Superior temporal gyrus (tissue), 1 donor: ENCODE measurements at regions not wholly inside any gene's neighbourhood (a gene's known extent, or its start where the extent isn't known, plus 50 kb on each side); places are given as distances from the start of the nearest gene placed in this dataset.

Source experiments
- DNase-seq: peaks from one replicate; pipeline ENCODE4 v3.0.0-alpha.2; 2016; ENCODE audit errors: extremely low spot score

GRCh38 chr5:40414922-40415321 is 264.8 kb upstream of the PTGER4 start:
- DNase-seq, result no peak

GRCh38 chr5:40413743-40414142 is 266.0 kb upstream of the PTGER4 start:
- DNase-seq, result no peak

DNA sequence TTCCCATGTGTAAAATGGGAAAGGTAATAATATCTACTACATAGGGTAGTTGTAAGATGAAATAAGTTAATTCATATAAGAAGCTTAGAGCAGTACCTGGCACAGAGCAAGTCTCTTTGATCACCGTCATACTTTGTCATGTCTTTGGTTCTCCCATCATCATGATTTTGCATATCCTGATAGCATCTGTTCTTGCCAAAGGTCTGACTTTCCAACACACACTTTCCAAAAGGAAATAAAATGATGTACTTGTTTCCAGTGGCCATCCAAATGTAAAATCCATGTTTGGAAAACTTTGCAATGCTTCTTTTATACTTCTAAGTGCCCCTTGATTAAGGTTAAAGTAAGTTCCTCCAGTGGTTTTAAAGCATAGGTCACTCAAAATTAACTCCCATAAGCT is 266.9 kb upstream of the PTGER4 start:
- no peak for DNase-seq

DNA sequence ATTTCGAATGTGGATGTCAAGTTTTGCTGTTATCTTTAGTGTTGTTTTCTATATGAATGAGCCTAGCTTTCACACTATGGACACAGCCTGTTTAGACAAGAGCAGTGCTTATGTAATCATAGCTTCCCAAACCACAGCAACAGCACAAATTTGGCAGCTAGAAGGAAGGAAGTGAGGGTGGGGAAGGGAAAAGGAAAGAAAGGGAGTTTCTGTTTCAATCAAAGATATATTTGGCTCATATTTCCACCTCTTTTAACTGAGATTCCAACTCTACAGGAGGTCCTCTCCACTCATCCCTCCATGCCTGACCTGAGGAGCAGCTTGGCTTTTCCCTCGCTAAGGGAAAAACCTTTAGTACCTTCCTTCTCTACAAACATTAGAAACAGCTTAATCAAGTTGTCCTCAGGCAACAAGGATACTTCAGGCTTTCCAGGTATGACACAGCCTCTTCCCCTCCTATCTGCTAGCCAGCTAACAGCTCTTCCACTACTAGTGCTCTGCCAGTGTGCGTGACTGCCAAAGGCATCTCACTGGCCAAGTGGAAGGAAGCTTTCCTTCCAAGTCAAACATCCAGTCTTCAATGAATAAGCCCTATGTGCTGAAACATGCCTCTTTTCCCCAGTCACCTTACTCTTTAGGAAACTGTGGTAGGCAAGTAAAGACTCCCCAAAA is 268.6 kb upstream of the PTGER4 start:
- no peak for DNase-seq

GRCh38 chr5:40410231-40410861 is 269.4 kb upstream of the PTGER4 start:
- no peak for DNase-seq

GRCh38 chr5:40409601-40410000 is 270.1 kb upstream of the PTGER4 start:
- no peak for DNase-seq

- no peak for DNase-seq
Observed at GRCh38 chr5:40406741-40407211, 272.9 kb upstream of the PTGER4 start.

- DNase-seq, result no peak
Observed at GRCh38 chr5:40405996-40406740, 273.5 kb upstream of the PTGER4 start.

GRCh38 chr5:40405230-40405629 is 274.5 kb upstream of the PTGER4 start:
- no peak for DNase-seq

- no peak for DNase-seq
Observed at GRCh38 chr5:40404613-40405012, 275.1 kb upstream of the PTGER4 start.

GRCh38 chr5:40402007-40402364 is 277.7 kb upstream of the PTGER4 start:
- no peak for DNase-seq

- DNase-seq, result no peak
Observed at GRCh38 chr5:40401284-40402006, 278.3 kb upstream of the PTGER4 start.

DNA sequence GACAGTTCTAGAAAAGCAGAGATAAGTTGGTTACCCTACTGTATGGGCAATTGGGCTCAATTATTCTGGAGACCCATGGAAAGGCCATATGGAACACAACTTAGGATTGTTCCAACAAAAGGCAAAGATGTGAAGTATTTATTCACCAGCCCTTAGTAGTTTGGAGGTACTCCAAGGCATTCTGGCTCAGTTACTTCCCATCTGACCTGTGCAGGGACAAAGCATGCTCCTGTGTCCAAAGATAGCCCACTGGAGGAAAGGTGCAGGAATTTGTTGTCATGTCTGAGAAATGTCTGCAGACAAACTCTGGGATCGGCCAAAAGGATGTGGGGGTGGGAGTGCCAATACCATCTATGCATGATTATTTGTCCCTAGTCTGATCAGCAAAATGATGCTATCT is 279.5 kb upstream of the PTGER4 start:
- DNase-seq, result no peak

- DNase-seq, result no peak
Observed at GRCh38 chr5:40399349-40399748, 280.4 kb upstream of the PTGER4 start.

- DNase-seq, result no peak
Observed at GRCh38 chr5:40397976-40398375, 281.7 kb upstream of the PTGER4 start.

DNA sequence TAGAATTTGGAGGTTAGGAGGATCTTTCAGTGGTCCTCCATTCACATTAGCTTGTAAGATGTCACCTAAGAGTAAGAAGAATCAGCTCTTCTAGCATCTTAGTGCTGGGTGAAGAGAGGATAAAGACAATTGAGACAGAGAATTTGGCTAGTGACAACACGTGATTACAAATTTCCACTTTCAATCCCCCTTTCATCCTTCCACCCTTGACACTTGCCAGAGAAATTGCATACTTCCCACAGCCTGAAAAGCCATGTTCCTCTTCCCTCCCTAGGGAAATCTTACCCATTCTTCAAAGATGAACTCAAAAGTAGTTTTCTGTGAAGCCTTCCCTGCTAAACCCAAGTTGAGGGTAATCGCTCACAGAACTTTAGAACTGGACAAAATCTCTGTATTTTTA is 282.6 kb upstream of the PTGER4 start:
- no peak for DNase-seq

- no peak for DNase-seq
Observed at GRCh38 chr5:40396317-40396716, 283.4 kb upstream of the PTGER4 start.

- no peak for DNase-seq
Observed at GRCh38 chr5:40395251-40395650, 284.5 kb upstream of the PTGER4 start.

GRCh38 chr5:40394698-40395097 is 285.0 kb upstream of the PTGER4 start:
- no peak for DNase-seq

GRCh38 chr5:40391642-40392041 is 288.1 kb upstream of the PTGER4 start:
- DNase-seq, result no peak

DNA sequence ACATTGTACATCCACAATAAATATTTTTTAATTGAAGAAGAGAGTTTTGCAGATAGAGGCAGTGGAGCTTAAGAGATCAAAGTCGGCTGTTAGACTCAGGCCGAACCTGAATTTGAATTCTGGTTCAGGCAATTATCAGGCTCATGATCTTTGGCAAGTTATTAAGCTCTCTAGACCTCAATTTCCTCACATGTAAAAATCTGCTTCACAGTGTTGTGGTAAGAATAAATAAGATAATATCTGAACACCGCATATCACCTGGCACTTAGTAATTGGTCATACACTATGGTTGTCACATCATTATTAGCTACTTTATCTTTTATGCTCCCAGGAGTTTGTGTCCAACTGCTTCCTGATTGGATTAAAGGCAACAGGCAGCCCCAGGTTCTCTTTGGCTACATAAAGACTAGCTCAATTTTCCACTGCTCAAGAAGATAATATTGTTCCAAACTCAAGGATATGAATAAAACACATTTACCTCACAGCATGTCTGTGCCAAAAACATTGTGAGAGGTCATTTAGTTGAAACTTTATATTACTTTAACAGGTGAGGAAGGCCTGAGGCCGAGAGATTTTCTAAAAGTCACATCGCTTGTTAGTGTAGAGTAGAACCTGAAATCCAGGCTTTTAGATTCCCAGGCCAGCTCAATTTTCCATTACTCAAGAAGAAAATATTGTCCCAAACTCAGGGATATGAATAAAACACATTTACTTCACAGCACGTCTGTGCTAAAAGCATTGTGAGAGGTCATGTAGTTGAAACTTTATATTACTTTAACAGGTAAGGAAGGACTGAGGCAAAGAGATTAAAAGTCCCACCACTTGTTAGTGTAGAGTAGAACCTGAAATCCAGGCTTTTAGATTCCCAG is 289.2 kb upstream of the PTGER4 start:
- no peak for DNase-seq
